CD8-positive, alpha-beta memory T cell (primary cell): ENCODE measurements at regions not wholly inside any gene's neighbourhood (a gene's known extent, or its start where the extent isn't known, plus 50 kb on each side); places are given as distances from the start of the nearest gene placed in this dataset.

Source experiments
- CTCF ChIA-PET: fragments of 350-600 bp; sonication (Branson Sonifier 250); formaldehyde crosslinking; loops from one replicate; lab custom pipeline; 2021; ENCODE audit warnings: antibody characterized with exemption; lab: Charles Lee
- POLR2A ChIA-PET: fragments of 350-600 bp; sonication (Branson Sonifier 250); formaldehyde crosslinking; loops from one replicate; lab custom pipeline; 2021; ENCODE audit warnings: antibody characterized with exemption; lab: Charles Lee
- DNase-seq, 5 donors: peaks; one replicate each; pipeline versions ENCODE4 v3.0.0 to v3.0.0-alpha.2; 2020 to 2022; ENCODE audit warnings: mixed read lengths in 1 of 5
- H3K27ac ChIP-seq: one replicate; pipeline ENCODE4 v1.7.0; 2013; ENCODE audit warnings: low read depth, mild to moderate bottlenecking, low read length, moderate library complexity
- H3K27me3 ChIP-seq: 2 replicates; pipeline ENCODE4 v1.7.0; 2013; ENCODE audit warnings: low read length, mild to moderate bottlenecking; ENCODE audit not compliant: insufficient read depth, poor library complexity, severe bottlenecking
- H3K36me3 ChIP-seq: 2 replicates; pipeline ENCODE4 v1.7.0; 2013; ENCODE audit warnings: mild to moderate bottlenecking, low read length, moderate library complexity; ENCODE audit not compliant: insufficient read depth
- H3K4me1 ChIP-seq: 2 replicates; pipeline ENCODE4 v1.7.0; 2013; ENCODE audit warnings: mild to moderate bottlenecking, low read length, moderate library complexity; ENCODE audit not compliant: insufficient read depth
- H3K4me3 ChIP-seq: 2 replicates; pipeline ENCODE4 v1.7.0; 2013; ENCODE audit warnings: mild to moderate bottlenecking, low read length
- H3K9me3 ChIP-seq: 2 replicates; pipeline ENCODE4 v1.7.0; 2013; ENCODE audit warnings: mild to moderate bottlenecking, low read length
- H3K27ac Mint-ChIP-seq, 8 donors: one replicate each; pipeline ENCODE4 v1.8.0; 2020 to 2021; ENCODE audit warnings: mixed read lengths in 8 of 8, mild to moderate bottlenecking in 6 of 8, inconsistent platforms in 3 of 8, moderate library complexity in 3 of 8
- H3K27me3 Mint-ChIP-seq, 2 donors: one replicate each; pipeline ENCODE4 v1.8.0; 2020 to 2021; ENCODE audit warnings: mixed read lengths in 2 of 2, mild to moderate bottlenecking in 1 of 2, moderate library complexity in 1 of 2
- H3K36me3 Mint-ChIP-seq, 3 donors: one replicate each; pipeline ENCODE4 v1.8.0; 2020 to 2021; ENCODE audit warnings: mixed read lengths in 3 of 3, inconsistent platforms in 1 of 3, mild to moderate bottlenecking in 1 of 3
- H3K4me1 Mint-ChIP-seq, 3 donors: one replicate each; pipeline ENCODE4 v1.8.0; 2020 to 2021; ENCODE audit warnings: mixed read lengths in 3 of 3, inconsistent platforms in 1 of 3, mild to moderate bottlenecking in 1 of 3
- H3K4me3 Mint-ChIP-seq, 7 donors: one replicate each; pipeline ENCODE4 v1.8.0; 2020 to 2021; ENCODE audit warnings: mixed read lengths in 7 of 7, mild to moderate bottlenecking in 6 of 7, moderate library complexity in 4 of 7, inconsistent platforms in 2 of 7
- H3K9me3 Mint-ChIP-seq, 5 donors: one replicate each; pipeline ENCODE4 v1.8.0; 2020 to 2022; ENCODE audit warnings: mixed read lengths in 5 of 5, mild to moderate bottlenecking in 3 of 5, moderate library complexity in 2 of 5, inconsistent platforms in 1 of 5

DNA sequence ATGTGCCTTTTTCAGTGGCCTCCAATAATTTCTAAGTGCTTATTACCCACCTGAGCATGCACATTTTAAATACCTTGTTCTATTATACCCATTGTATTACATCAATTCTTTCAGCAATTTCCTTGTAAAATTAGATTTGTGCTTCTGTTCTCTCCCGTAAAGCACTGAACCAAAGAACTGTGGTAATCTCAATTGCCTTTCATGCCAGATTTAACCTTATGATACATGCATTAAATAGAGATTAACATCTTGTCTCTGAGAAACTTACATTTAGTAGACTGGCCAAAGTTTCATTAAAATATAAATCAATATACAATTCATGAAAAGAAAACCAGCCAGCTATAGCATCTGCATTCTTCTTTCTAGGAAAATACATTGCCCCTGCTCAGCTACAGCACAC, 137.2 kb downstream of the EFNB2 start:
- no peak for DNase-seq
- ChIA-PET POLR2A (no interaction called here), CTCF (no interaction called here)
- Histone ChIP-seq H3K4me3 (no peak overlapping the region), H3K9me3 (no peaks in the 10 kb centered on the region), H3K27ac (no peak overlapping the region), H3K27me3 (no peaks in the 10 kb centered on the region), H3K36me3 (no peaks in the 10 kb centered on the region), H3K4me1 (no peaks in the 10 kb centered on the region)
- no peak overlapping the region for H3K27ac Mint-ChIP-seq
- H3K27me3 Mint-ChIP-seq, result no peaks in the 10 kb centered on the region
- H3K36me3 Mint-ChIP-seq, result no peaks in the 10 kb centered on the region
- H3K4me3 Mint-ChIP-seq, result no peak overlapping the region
- no peaks in the 10 kb centered on the region for H3K4me1 Mint-ChIP-seq
- peaks cover 0 to 3% (median 0%) of the 10 kb centered on the region in 5 donors for H3K9me3 Mint-ChIP-seq

GRCh38 chr13:106393776-106394175, 141.7 kb downstream of the EFNB2 start:
- Histone ChIP-seq H3K27me3 (no peaks in the 10 kb centered on the region), H3K36me3 (no peaks in the 10 kb centered on the region), H3K4me1 (no peaks in the 10 kb centered on the region), H3K27ac (no peak overlapping the region), H3K4me3 (no peak overlapping the region), H3K9me3 (no peaks in the 10 kb centered on the region)
- Mint-ChIP-seq H3K9me3 (peaks cover 0 to 3% (median 0%) of the 10 kb centered on the region in 5 donors), H3K4me3 (no peak overlapping the region), H3K27ac (no peak overlapping the region), H3K4me1 (no peaks in the 10 kb centered on the region), H3K27me3 (peaks cover 0 to 5% of the 10 kb centered on the region in 2 donors), H3K36me3 (no peaks in the 10 kb centered on the region)
- ChIA-PET CTCF (no interaction called here), POLR2A (no interaction called here)
- no peak for DNase-seq

DNA sequence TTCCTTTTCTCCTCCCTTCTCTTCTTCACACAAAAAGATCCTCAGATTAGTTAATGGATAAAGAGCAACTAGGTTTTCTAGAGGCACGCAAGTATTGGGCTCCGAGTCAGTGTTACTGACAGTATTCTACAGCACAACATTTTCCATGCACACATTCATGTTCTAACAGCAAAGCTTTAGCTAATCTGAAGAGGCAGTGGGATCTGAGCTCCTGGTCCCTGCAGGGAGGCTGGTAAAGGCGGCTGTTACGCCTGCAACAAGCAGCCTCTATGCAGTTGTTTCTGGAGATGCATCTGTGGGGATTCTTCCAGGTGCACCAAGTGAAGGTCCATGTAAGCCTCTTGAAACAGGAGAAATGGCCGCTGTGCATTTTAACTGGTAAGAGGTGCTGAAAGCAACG, 143.8 kb downstream of the EFNB2 start:
- Histone ChIP-seq H3K27ac (no peak overlapping the region), H3K4me1 (no peaks in the 10 kb centered on the region), H3K9me3 (no peaks in the 10 kb centered on the region), H3K27me3 (no peaks in the 10 kb centered on the region), H3K4me3 (no peak overlapping the region), H3K36me3 (no peaks in the 10 kb centered on the region)
- peaks cover 0 to 5% of the 10 kb centered on the region in 2 donors for H3K27me3 Mint-ChIP-seq
- H3K27ac Mint-ChIP-seq, result no peak overlapping the region
- H3K9me3 Mint-ChIP-seq, result peaks cover 0 to 3% (median 0%) of the 10 kb centered on the region in 5 donors
- CTCF ChIA-PET, result no interaction called here
- H3K4me1 Mint-ChIP-seq, result no peaks in the 10 kb centered on the region
- POLR2A ChIA-PET, result no interaction called here
- no peaks in the 10 kb centered on the region for H3K36me3 Mint-ChIP-seq
- DNase-seq, result no peak
- H3K4me3 Mint-ChIP-seq, result no peak overlapping the region

DNA sequence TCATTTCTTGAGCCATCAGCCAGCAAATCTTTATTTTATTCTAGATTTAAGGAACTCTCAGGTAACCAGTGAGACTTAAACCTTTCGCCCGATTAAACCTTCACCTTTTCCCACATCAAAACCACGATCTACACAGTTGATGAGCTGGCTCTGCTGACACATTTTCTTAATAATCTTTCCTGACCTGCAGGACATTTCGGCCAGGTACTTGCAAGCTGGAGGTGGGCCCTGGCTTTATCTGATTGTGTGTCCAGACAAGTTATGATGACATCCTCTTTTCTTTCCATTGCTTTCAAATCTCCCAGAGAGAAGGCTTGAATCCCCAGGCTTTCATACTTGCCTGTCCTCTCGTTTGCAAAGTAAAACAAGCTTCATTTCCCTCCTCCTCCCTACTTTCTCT, 144.2 kb downstream of the EFNB2 start:
- no peak overlapping the region for H3K27ac ChIP-seq
- H3K27me3 ChIP-seq, result no peaks in the 10 kb centered on the region
- H3K36me3 ChIP-seq, result no peaks in the 10 kb centered on the region
- no peak for DNase-seq
- Mint-ChIP-seq H3K4me1 (no peaks in the 10 kb centered on the region), H3K27ac (no peak overlapping the region), H3K4me3 (no peak overlapping the region), H3K9me3 (peaks cover 0 to 3% (median 0%) of the 10 kb centered on the region in 5 donors), H3K27me3 (peaks cover 0 to 5% of the 10 kb centered on the region in 2 donors), H3K36me3 (no peaks in the 10 kb centered on the region)
- no peak overlapping the region for H3K4me3 ChIP-seq
- POLR2A ChIA-PET, result no interaction called here
- CTCF ChIA-PET, result no interaction called here
- no peaks in the 10 kb centered on the region for H3K9me3 ChIP-seq
- H3K4me1 ChIP-seq, result no peaks in the 10 kb centered on the region

DNA sequence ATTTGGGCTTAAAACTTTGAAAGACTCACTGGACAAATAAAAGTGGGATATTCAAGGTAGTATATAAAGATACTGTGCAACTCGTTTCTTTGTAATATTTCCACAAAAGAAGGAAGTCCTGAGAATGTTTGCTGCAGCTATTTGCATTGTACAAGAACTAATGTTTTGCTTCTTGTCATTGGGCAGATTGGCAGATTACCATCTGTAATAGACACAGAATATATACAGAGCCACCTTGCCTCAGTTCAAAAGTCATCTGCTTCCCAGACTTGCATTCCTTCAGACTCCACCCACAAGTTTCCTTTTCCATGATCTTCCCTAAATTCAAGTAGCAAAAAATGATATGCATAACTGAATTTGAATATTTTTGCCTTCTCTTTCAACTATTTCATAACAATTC, 145.1 kb downstream of the EFNB2 start:
- H3K27ac ChIP-seq, result no peak overlapping the region
- peaks cover 0 to 3% (median 0%) of the 10 kb centered on the region in 5 donors for H3K9me3 Mint-ChIP-seq

GRCh38 chr13:106385654-106386053, 149.8 kb downstream of the EFNB2 start:
- Histone ChIP-seq H3K27me3 (no peaks in the 10 kb centered on the region), H3K4me1 (no peaks in the 10 kb centered on the region), H3K9me3 (no peaks in the 10 kb centered on the region), H3K27ac (no peak overlapping the region), H3K4me3 (no peak overlapping the region), H3K36me3 (no peaks in the 10 kb centered on the region)
- ChIA-PET CTCF (no interaction called here), POLR2A (no interaction called here)
- Mint-ChIP-seq H3K27me3 (peaks cover 3 to 5% of the 10 kb centered on the region in 2 donors), H3K4me1 (no peaks in the 10 kb centered on the region), H3K27ac (no peak overlapping the region), H3K9me3 (peaks cover 0 to 4% (median 0%) of the 10 kb centered on the region in 5 donors), H3K36me3 (no peaks in the 10 kb centered on the region), H3K4me3 (no peak overlapping the region)
- no peak for DNase-seq

More for the DNA sequence above, 145.1 kb downstream of the EFNB2 start:
- POLR2A ChIA-PET, result no interaction called here
- CTCF ChIA-PET, result no interaction called here
- H3K36me3 Mint-ChIP-seq, result no peaks in the 10 kb centered on the region
- no peak for DNase-seq
- Histone ChIP-seq H3K9me3 (no peaks in the 10 kb centered on the region), H3K27me3 (no peaks in the 10 kb centered on the region), H3K4me3 (no peak overlapping the region), H3K4me1 (no peaks in the 10 kb centered on the region), H3K36me3 (no peaks in the 10 kb centered on the region)
- no peak overlapping the region for H3K4me3 Mint-ChIP-seq
- no peaks in the 10 kb centered on the region for H3K4me1 Mint-ChIP-seq
- no peak overlapping the region for H3K27ac Mint-ChIP-seq
- H3K27me3 Mint-ChIP-seq, result peaks cover 0 to 5% of the 10 kb centered on the region in 2 donors

- POLR2A ChIA-PET, result no interaction called here
- Mint-ChIP-seq H3K4me1 (no peaks in the 10 kb centered on the region), H3K4me3 (no peak overlapping the region), H3K36me3 (no peaks in the 10 kb centered on the region), H3K27ac (no peak overlapping the region), H3K27me3 (peaks cover under 1 to 3% of the 10 kb centered on the region in 2 donors), H3K9me3 (peaks cover 0 to 4% (median 0%) of the 10 kb centered on the region in 5 donors)
- H3K4me3 ChIP-seq, result no peak overlapping the region
- CTCF ChIA-PET, result no interaction called here
- H3K9me3 ChIP-seq, result no peaks in the 10 kb centered on the region
- no peaks in the 10 kb centered on the region for H3K36me3 ChIP-seq
- H3K27me3 ChIP-seq, result no peaks in the 10 kb centered on the region
- H3K27ac ChIP-seq, result no peak overlapping the region
- H3K4me1 ChIP-seq, result no peaks in the 10 kb centered on the region
- DNase-seq, result no peak
These were observed 150.9 kb downstream of the EFNB2 start for GRCh38 chr13:106384516-106384915.

- Mint-ChIP-seq H3K36me3 (no peaks in the 10 kb centered on the region), H3K27me3 (peaks cover 0 to 3% of the 10 kb centered on the region in 2 donors), H3K4me1 (no peaks in the 10 kb centered on the region), H3K9me3 (peaks cover 0 to 4% (median 0%) of the 10 kb centered on the region in 5 donors), H3K4me3 (no peak overlapping the region), H3K27ac (no peak overlapping the region)
- Histone ChIP-seq H3K36me3 (no peaks in the 10 kb centered on the region), H3K27me3 (no peaks in the 10 kb centered on the region), H3K4me3 (no peak overlapping the region), H3K27ac (no peak overlapping the region), H3K9me3 (no peaks in the 10 kb centered on the region), H3K4me1 (no peaks in the 10 kb centered on the region)
- CTCF ChIA-PET, result no interaction called here
- POLR2A ChIA-PET, result no interaction called here
- no peak for DNase-seq
These were observed 151.7 kb downstream of the EFNB2 start for GRCh38 chr13:106383791-106384190.

GRCh38 chr13:106382534-106382933, 152.9 kb downstream of the EFNB2 start:
- Mint-ChIP-seq H3K4me3 (no peak overlapping the region), H3K36me3 (no peaks in the 10 kb centered on the region), H3K4me1 (no peaks in the 10 kb centered on the region), H3K27me3 (peaks cover 0 to 3% of the 10 kb centered on the region in 2 donors), H3K27ac (no peak overlapping the region), H3K9me3 (peaks cover 0 to 4% (median 0%) of the 10 kb centered on the region in 5 donors)
- DNase-seq, result no peak
- Histone ChIP-seq H3K9me3 (no peaks in the 10 kb centered on the region), H3K27me3 (no peaks in the 10 kb centered on the region), H3K4me1 (no peaks in the 10 kb centered on the region), H3K36me3 (no peaks in the 10 kb centered on the region), H3K27ac (no peak overlapping the region), H3K4me3 (no peak overlapping the region)
- ChIA-PET POLR2A (no interaction called here), CTCF (no interaction called here)
